CD8-positive, alpha-beta memory T cell (primary cell): ENCODE measurements at regions not wholly inside any gene's neighbourhood (a gene's known extent, or its start where the extent isn't known, plus 50 kb on each side); places are given as distances from the start of the nearest gene placed in this dataset.

Experiments used
- CTCF ChIA-PET: fragments of 350-600 bp; sonication (Branson Sonifier 250); formaldehyde crosslinking; loops from one replicate; lab custom pipeline; 2021; ENCODE audit warnings: antibody characterized with exemption; lab: Charles Lee
- POLR2A ChIA-PET: fragments of 350-600 bp; sonication (Branson Sonifier 250); formaldehyde crosslinking; loops from one replicate; lab custom pipeline; 2021; ENCODE audit warnings: antibody characterized with exemption; lab: Charles Lee
- DNase-seq, 5 donors: peaks; one replicate each; pipeline versions ENCODE4 v3.0.0 to v3.0.0-alpha.2; 2020 to 2022; ENCODE audit warnings: mixed read lengths in 1 of 5
- H3K27ac ChIP-seq: one replicate; pipeline ENCODE4 v1.7.0; 2013; ENCODE audit warnings: low read depth, mild to moderate bottlenecking, low read length, moderate library complexity
- H3K27me3 ChIP-seq: 2 replicates; pipeline ENCODE4 v1.7.0; 2013; ENCODE audit warnings: low read length, mild to moderate bottlenecking; ENCODE audit not compliant: insufficient read depth, poor library complexity, severe bottlenecking
- H3K36me3 ChIP-seq: 2 replicates; pipeline ENCODE4 v1.7.0; 2013; ENCODE audit warnings: mild to moderate bottlenecking, low read length, moderate library complexity; ENCODE audit not compliant: insufficient read depth
- H3K4me1 ChIP-seq: 2 replicates; pipeline ENCODE4 v1.7.0; 2013; ENCODE audit warnings: mild to moderate bottlenecking, low read length, moderate library complexity; ENCODE audit not compliant: insufficient read depth
- H3K4me3 ChIP-seq: 2 replicates; pipeline ENCODE4 v1.7.0; 2013; ENCODE audit warnings: mild to moderate bottlenecking, low read length
- H3K9me3 ChIP-seq: 2 replicates; pipeline ENCODE4 v1.7.0; 2013; ENCODE audit warnings: mild to moderate bottlenecking, low read length
- H3K27ac Mint-ChIP-seq, 8 donors: one replicate each; pipeline ENCODE4 v1.8.0; 2020 to 2021; ENCODE audit warnings: mixed read lengths in 8 of 8, mild to moderate bottlenecking in 6 of 8, inconsistent platforms in 3 of 8, moderate library complexity in 3 of 8
- H3K27me3 Mint-ChIP-seq, 2 donors: one replicate each; pipeline ENCODE4 v1.8.0; 2020 to 2021; ENCODE audit warnings: mixed read lengths in 2 of 2, mild to moderate bottlenecking in 1 of 2, moderate library complexity in 1 of 2
- H3K36me3 Mint-ChIP-seq, 3 donors: one replicate each; pipeline ENCODE4 v1.8.0; 2020 to 2021; ENCODE audit warnings: mixed read lengths in 3 of 3, inconsistent platforms in 1 of 3, mild to moderate bottlenecking in 1 of 3
- H3K4me1 Mint-ChIP-seq, 3 donors: one replicate each; pipeline ENCODE4 v1.8.0; 2020 to 2021; ENCODE audit warnings: mixed read lengths in 3 of 3, inconsistent platforms in 1 of 3, mild to moderate bottlenecking in 1 of 3
- H3K4me3 Mint-ChIP-seq, 7 donors: one replicate each; pipeline ENCODE4 v1.8.0; 2020 to 2021; ENCODE audit warnings: mixed read lengths in 7 of 7, mild to moderate bottlenecking in 6 of 7, moderate library complexity in 4 of 7, inconsistent platforms in 2 of 7
- H3K9me3 Mint-ChIP-seq, 5 donors: one replicate each; pipeline ENCODE4 v1.8.0; 2020 to 2022; ENCODE audit warnings: mixed read lengths in 5 of 5, mild to moderate bottlenecking in 3 of 5, moderate library complexity in 2 of 5, inconsistent platforms in 1 of 5

DNA sequence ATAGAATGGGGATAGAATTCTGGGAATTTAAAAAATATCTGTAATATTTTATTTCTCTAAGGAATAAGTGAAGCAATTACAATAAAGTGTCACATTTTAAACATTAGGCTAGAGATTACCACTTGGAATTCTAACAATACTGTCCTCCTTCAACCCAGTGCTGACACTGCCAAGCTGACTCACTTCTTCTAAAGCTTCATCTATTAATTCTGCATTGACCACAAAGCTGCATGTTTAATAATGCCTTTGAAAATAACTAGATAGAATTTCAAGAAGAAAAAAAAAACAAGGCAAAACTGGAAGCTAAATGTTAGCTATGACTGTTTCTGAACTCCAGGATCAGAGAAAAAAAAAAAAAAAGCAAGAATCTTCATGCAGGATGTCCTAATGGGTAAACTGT is 970.7 kb upstream of the FBXO33 start:
- Mint-ChIP-seq H3K27ac (no peak overlapping the region), H3K36me3 (peaks cover 0 to 2% (median 0%) of the 10 kb centered on the region in 3 donors), H3K27me3 (no peaks in the 10 kb centered on the region), H3K9me3 (peaks cover 10 to 20% (median 14%) of the 10 kb centered on the region in 5 donors), H3K4me3 (no peak overlapping the region), H3K4me1 (no peaks in the 10 kb centered on the region)
- H3K36me3 ChIP-seq: no peaks in the 10 kb centered on the region
- no peaks in the 10 kb centered on the region for H3K9me3 ChIP-seq
- H3K4me3 ChIP-seq: no peak overlapping the region
- H3K27me3 ChIP-seq: no peaks in the 10 kb centered on the region
- ChIA-PET POLR2A (no interaction called here), CTCF (no interaction called here)
- H3K4me1 ChIP-seq: no peaks in the 10 kb centered on the region
- H3K27ac ChIP-seq: no peak overlapping the region
- no peak for DNase-seq

DNA sequence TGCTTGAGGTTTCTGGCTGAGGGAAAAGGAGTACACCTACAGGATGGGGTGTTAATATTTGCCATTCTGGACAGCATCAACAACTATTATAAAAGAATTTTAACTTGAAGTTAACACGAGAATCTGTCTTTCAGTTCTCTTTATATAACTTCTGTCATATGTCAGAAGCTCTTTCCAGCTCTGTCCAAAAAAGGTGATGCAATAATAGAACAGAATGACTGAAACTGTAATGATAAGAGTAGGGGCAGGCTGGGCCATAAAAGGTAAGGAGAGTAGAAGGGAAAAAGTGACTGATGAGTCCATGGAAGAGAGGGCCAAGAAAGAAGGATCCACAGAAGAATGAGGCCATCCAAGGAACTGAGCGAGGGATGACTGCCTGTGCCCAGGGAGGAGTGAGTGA is 966.7 kb upstream of the FBXO33 start:
- DNase-seq: no peak
- CTCF ChIA-PET: no interaction called here
- no peak overlapping the region for H3K4me3 ChIP-seq
- Mint-ChIP-seq H3K4me1 (no peaks in the 10 kb centered on the region), H3K36me3 (no peaks in the 10 kb centered on the region), H3K9me3 (peaks cover 0 to 9% (median 3%) of the 10 kb centered on the region in 5 donors), H3K27me3 (no peaks in the 10 kb centered on the region), H3K4me3 (no peak overlapping the region), H3K27ac (no peak overlapping the region)
- POLR2A ChIA-PET: no interaction called here
- no peaks in the 10 kb centered on the region for H3K4me1 ChIP-seq
- H3K9me3 ChIP-seq: no peaks in the 10 kb centered on the region
- H3K27me3 ChIP-seq: no peaks in the 10 kb centered on the region
- H3K27ac ChIP-seq: no peak overlapping the region
- no peaks in the 10 kb centered on the region for H3K36me3 ChIP-seq

DNA sequence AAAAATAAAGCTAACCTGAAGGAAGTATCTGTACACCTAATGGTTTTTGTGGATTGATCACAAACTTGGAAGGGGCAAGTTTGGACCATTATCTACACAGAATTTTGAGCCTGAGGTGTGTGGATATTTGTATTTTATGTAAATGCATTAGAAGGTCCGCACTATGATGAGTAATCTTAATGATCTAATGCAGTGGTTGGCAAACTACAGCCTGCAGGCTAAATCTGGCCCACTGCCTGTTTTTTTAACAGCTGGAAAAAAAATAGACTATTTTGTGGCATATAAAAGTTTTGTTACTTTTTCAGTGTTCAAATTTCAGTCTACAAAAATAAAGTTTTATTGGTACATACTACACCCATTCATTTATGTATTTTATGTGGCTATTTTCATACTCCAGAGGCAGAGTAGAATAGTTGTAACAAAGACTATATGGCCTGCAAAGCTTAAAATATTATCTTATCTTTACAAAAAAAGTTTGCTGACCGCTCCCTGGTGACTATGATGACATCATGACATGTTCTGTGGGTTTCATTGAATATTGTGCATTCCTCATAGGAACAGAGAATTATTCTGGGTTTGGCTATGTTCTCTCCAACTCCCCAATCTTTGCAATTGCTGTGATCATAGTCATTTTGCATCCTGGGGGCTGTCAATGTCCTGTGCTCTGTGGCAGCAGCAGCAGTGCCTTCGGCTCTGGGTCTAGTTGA is 962.6 kb upstream of the FBXO33 start:
- H3K4me3 ChIP-seq: no peak overlapping the region
- H3K36me3 Mint-ChIP-seq: no peaks in the 10 kb centered on the region
- H3K27ac Mint-ChIP-seq: no peak overlapping the region
- no peaks in the 10 kb centered on the region for H3K36me3 ChIP-seq
- no peaks in the 10 kb centered on the region for H3K4me1 Mint-ChIP-seq
- DNase-seq: no peak
- no peak overlapping the region for H3K4me3 Mint-ChIP-seq
- POLR2A ChIA-PET: no interaction called here
- H3K4me1 ChIP-seq: no peaks in the 10 kb centered on the region
- no peaks in the 10 kb centered on the region for H3K27me3 ChIP-seq
- no peak overlapping the region for H3K27ac ChIP-seq
- no peaks in the 10 kb centered on the region for H3K9me3 ChIP-seq
- CTCF ChIA-PET: no interaction called here
- H3K27me3 Mint-ChIP-seq: no peaks in the 10 kb centered on the region
- H3K9me3 Mint-ChIP-seq: peaks cover 0 to 3% (median 2%) of the 10 kb centered on the region in 5 donors

DNA sequence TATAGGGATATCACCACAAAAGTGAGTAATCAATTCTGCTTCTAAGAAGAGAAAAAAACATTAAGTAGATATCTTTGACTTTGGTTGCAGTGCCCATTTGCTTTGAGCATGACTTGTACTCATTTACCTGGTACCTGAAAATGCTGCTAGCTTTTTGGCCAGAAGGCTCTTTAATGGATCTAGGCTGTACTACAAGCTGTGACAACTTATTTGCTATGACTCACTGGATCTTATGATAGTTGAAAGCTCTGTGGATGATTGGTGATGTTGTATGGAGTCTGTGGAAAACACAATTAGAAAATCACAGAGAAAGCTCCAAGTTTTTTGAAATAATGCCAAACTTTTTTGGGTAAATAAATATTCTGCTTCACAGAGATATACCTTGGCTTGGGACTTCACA is 960.9 kb upstream of the FBXO33 start:
- Histone ChIP-seq H3K27ac (no peak overlapping the region), H3K36me3 (no peaks in the 10 kb centered on the region), H3K27me3 (no peaks in the 10 kb centered on the region), H3K9me3 (no peaks in the 10 kb centered on the region), H3K4me3 (no peak overlapping the region), H3K4me1 (no peaks in the 10 kb centered on the region)
- Mint-ChIP-seq H3K9me3 (peaks cover 0 to 3% (median 2%) of the 10 kb centered on the region in 5 donors), H3K4me3 (no peak overlapping the region), H3K36me3 (no peaks in the 10 kb centered on the region), H3K27ac (no peak overlapping the region), H3K4me1 (no peaks in the 10 kb centered on the region), H3K27me3 (no peaks in the 10 kb centered on the region)
- ChIA-PET POLR2A (no interaction called here), CTCF (no interaction called here)
- DNase-seq: no peak

DNA sequence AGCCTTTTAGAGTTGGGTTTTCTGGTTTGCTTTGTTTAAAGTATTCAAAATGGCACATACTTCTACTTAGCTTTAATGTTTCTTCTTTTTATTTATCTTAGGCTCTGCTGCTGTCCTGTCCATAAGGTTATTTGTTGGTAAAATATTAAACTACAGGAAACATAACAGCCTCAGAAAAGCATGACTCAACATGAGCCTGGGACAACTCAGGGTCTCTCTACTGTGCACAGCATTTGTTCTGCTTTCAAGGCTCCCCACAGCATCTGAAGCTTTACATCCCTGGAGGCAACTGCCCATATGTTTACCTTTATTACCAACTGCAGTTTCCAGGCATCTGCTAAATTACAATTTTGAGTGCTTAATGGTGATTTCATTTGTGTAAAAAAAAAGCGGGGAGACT is 954.2 kb upstream of the FBXO33 start:
- Mint-ChIP-seq H3K27ac (no peak overlapping the region), H3K9me3 (peaks cover 0 to 4% (median 2%) of the 10 kb centered on the region in 5 donors), H3K4me3 (no peak overlapping the region), H3K27me3 (no peaks in the 10 kb centered on the region), H3K36me3 (no peaks in the 10 kb centered on the region), H3K4me1 (no peaks in the 10 kb centered on the region)
- Histone ChIP-seq H3K4me1 (no peaks in the 10 kb centered on the region), H3K4me3 (no peak overlapping the region), H3K27ac (no peak overlapping the region), H3K36me3 (no peaks in the 10 kb centered on the region), H3K27me3 (no peaks in the 10 kb centered on the region), H3K9me3 (no peaks in the 10 kb centered on the region)
- POLR2A ChIA-PET: no interaction called here
- CTCF ChIA-PET: no interaction called here
- no peak for DNase-seq

DNA sequence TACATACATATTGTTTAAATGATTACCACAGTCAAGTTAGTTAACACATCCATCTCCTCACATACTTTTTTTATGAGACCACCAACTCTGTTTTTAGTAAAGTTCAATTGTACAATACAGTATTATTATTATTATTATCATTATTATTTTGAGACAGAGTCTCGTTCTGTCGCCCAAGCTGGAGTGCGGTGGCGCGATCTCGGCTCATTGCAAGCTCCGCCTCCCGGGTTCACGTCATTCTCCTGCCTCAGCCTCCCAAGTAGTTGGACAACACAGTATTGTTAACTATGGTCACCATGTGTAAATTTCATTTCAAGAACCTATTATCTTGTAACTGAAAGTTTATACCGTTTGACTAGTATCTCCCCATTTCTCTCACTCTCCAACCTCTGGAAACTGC is 942.0 kb upstream of the FBXO33 start:
- Histone ChIP-seq H3K4me1 (no peaks in the 10 kb centered on the region), H3K4me3 (no peak overlapping the region), H3K27ac (no peak overlapping the region), H3K9me3 (no peaks in the 10 kb centered on the region), H3K27me3 (no peaks in the 10 kb centered on the region), H3K36me3 (no peaks in the 10 kb centered on the region)
- H3K27me3 Mint-ChIP-seq: no peaks in the 10 kb centered on the region
- H3K9me3 Mint-ChIP-seq: peaks cover 0 to 4% (median 3%) of the 10 kb centered on the region in 5 donors
- H3K36me3 Mint-ChIP-seq: no peaks in the 10 kb centered on the region
- CTCF ChIA-PET: no interaction called here
- POLR2A ChIA-PET: no interaction called here
- H3K4me3 Mint-ChIP-seq: no peak overlapping the region
- H3K4me1 Mint-ChIP-seq: no peaks in the 10 kb centered on the region
- no peak for DNase-seq
- H3K27ac Mint-ChIP-seq: no peak overlapping the region

DNA sequence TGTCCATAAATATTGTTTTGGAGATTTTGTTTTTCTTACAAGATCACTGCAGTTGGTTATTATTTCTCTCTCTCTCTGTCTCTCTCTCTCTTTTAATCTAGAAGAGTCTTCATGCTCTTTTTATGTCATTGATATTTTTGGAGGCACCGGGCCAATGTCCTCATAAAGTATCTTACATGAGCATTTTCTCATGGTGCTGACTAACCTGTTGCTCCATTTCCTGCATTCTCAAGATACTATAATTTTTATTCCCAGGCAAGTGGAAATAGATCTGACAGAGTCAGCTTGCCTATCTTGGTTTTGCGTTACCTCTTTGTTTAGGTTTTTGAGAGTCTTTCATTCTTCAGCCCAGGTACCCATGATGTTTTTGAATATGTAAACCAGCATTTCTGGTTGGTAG is 938.8 kb upstream of the FBXO33 start:
- no peaks in the 10 kb centered on the region for H3K4me1 Mint-ChIP-seq
- no peak overlapping the region for H3K27ac Mint-ChIP-seq
- no peaks in the 10 kb centered on the region for H3K27me3 Mint-ChIP-seq
- Histone ChIP-seq H3K27me3 (no peaks in the 10 kb centered on the region), H3K36me3 (no peaks in the 10 kb centered on the region), H3K27ac (no peak overlapping the region), H3K4me1 (no peaks in the 10 kb centered on the region), H3K9me3 (no peaks in the 10 kb centered on the region), H3K4me3 (no peak overlapping the region)
- no peak for DNase-seq
- no peaks in the 10 kb centered on the region for H3K36me3 Mint-ChIP-seq
- ChIA-PET CTCF (no interaction called here), POLR2A (no interaction called here)
- H3K4me3 Mint-ChIP-seq: no peak overlapping the region
- peaks cover 0 to 7% (median 4%) of the 10 kb centered on the region in 5 donors for H3K9me3 Mint-ChIP-seq

DNA sequence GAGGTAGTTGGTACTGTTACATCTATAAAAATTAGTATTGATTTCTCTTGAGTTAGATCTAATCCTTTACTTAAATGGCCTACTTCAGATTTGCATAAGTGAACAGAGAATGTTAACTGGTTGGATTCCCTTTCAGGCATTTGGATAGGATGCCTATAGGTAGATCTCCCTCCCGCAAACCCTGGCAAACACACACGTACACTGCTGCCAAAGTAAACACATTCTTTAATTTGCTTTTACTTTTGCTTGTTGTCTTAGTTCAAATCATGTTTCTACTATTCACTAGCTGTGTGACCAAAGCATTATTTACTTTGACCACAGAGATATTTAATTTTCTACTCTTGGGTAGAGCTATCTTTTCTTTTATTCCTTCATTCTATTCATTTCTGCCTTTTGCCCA is 936.1 kb upstream of the FBXO33 start:
- H3K4me1 Mint-ChIP-seq: no peaks in the 10 kb centered on the region
- peaks cover 0 to 2% of the 10 kb centered on the region in 2 donors for H3K27me3 Mint-ChIP-seq
- CTCF ChIA-PET: no interaction called here

More for the DNA sequence above, 936.1 kb upstream of the FBXO33 start:
- Histone ChIP-seq H3K4me1 (no peaks in the 10 kb centered on the region), H3K27me3 (no peaks in the 10 kb centered on the region), H3K4me3 (no peak overlapping the region), H3K27ac (no peak overlapping the region), H3K9me3 (no peaks in the 10 kb centered on the region), H3K36me3 (no peaks in the 10 kb centered on the region)
- H3K27ac Mint-ChIP-seq: no peak overlapping the region
- no peaks in the 10 kb centered on the region for H3K36me3 Mint-ChIP-seq
- POLR2A ChIA-PET: no interaction called here
- H3K4me3 Mint-ChIP-seq: no peak overlapping the region
- DNase-seq: no peak
- H3K9me3 Mint-ChIP-seq: peaks cover 0 to 7% (median 4%) of the 10 kb centered on the region in 5 donors
